ENCODE measurements at regions not wholly inside any gene's neighbourhood (a gene's known extent, or its start where the extent isn't known, plus 50 kb on each side); places are given as distances from the start of the nearest gene placed in this dataset.

- no peak for DNase-seq
Measured at GRCh38 chr13:73782450-73783449, 351.5 kb downstream of the KLF12 start.

- DNase-seq, result no peak
Measured at GRCh38 chr13:73781384-73781783, 352.8 kb downstream of the KLF12 start.

GRCh38 chr13:73779881-73780280, 354.3 kb downstream of the KLF12 start:
- DNase-seq, result no peak

- DNase-seq, result no peak
Measured at GRCh38 chr13:73778242-73778864, 355.9 kb downstream of the KLF12 start.

- no peak for DNase-seq
Measured at GRCh38 chr13:73777134-73777533, 357.1 kb downstream of the KLF12 start.

GRCh38 chr13:73776151-73776785, 357.9 kb downstream of the KLF12 start:
- no peak for DNase-seq

- no peak for DNase-seq
Measured at GRCh38 chr13:73773168-73773549, 361.0 kb downstream of the KLF12 start.

- no peak for DNase-seq
Measured at GRCh38 chr13:73772449-73773167, 361.6 kb downstream of the KLF12 start.

GRCh38 chr13:73767747-73768315, 366.4 kb downstream of the KLF12 start:
- no peak for DNase-seq

GRCh38 chr13:73767191-73767741, 366.9 kb downstream of the KLF12 start:
- DNase-seq, result no peak

- DNase-seq, result peak; percentile 82
Measured at GRCh38 chr13:73765651-73766384, 368.4 kb downstream of the KLF12 start.

GRCh38 chr13:73759434-73759833, 374.8 kb downstream of the KLF12 start:
- no peak for DNase-seq

GRCh38 chr13:73757481-73758233, 376.5 kb downstream of the KLF12 start:
- DNase-seq, result no peak

- DNase-seq, result peak; percentile 41
Measured at GRCh38 chr13:73754727-73755292, 379.4 kb downstream of the KLF12 start.

- DNase-seq, result no peak
Measured at GRCh38 chr13:73754241-73754640, 380.0 kb downstream of the KLF12 start.

- no peak for DNase-seq
Measured at GRCh38 chr13:73751290-73751689, 382.9 kb downstream of the KLF12 start.

- no peak for DNase-seq
Measured at GRCh38 chr13:73748404-73748803, 385.8 kb downstream of the KLF12 start.

GRCh38 chr13:73745190-73745589, 389.0 kb downstream of the KLF12 start:
- DNase-seq, result no peak

- DNase-seq, result no peak
Measured at GRCh38 chr13:73742982-73743381, 391.2 kb downstream of the KLF12 start.

GRCh38 chr13:73741742-73742141, 392.5 kb downstream of the KLF12 start:
- no peak for DNase-seq

Measured in DMS79 (cell line).